Liver (tissue), 8 donors: ENCODE measurements at regions not wholly inside any gene's neighbourhood (a gene's known extent, or its start where the extent isn't known, plus 50 kb on each side); places are given as distances from the start of the nearest gene placed in this dataset.

Experiments
- DNase-seq: peaks from one replicate; pipeline ENCODE4 v3.0.0-alpha.2; 2017; ENCODE audit warnings: low spot score
- H3K27ac ChIP-seq, 2 donors: one replicate each; pipeline ENCODE4 v1.7.0; 2013; ENCODE audit warnings: inconsistent platforms in 2 of 2, low read length in 2 of 2, control low read depth in 1 of 2, low read depth in 1 of 2, mild to moderate bottlenecking in 1 of 2
- H3K27me3 ChIP-seq, 4 donors: one replicate each; pipeline versions ENCODE4 v1.6.1 to v1.7.0; 2013; ENCODE audit warnings: low read length in 3 of 4, inconsistent platforms in 1 of 4, mild to moderate bottlenecking in 1 of 4, moderate library complexity in 1 of 4; ENCODE audit not compliant: control insufficient read depth in 4 of 4, insufficient read depth in 4 of 4
- H3K36me3 ChIP-seq, 4 donors: one replicate each; pipeline versions ENCODE4 v1.6.1 to v1.7.0; 2013; ENCODE audit warnings: low read length in 3 of 4, mild to moderate bottlenecking in 3 of 4, low read depth in 1 of 4, moderate library complexity in 1 of 4; ENCODE audit not compliant: control insufficient read depth in 4 of 4, insufficient read depth in 3 of 4
- H3K4me1 ChIP-seq, 4 donors: one replicate each; pipeline versions ENCODE4 v1.6.1 to v1.7.0; 2013; ENCODE audit warnings: low read length in 3 of 4, mild to moderate bottlenecking in 3 of 4, moderate library complexity in 1 of 4; ENCODE audit not compliant: control insufficient read depth in 4 of 4, insufficient read depth in 4 of 4
- H3K4me3 ChIP-seq, 3 donors: one replicate each; pipeline versions ENCODE4 v1.6.1 to v1.7.0; 2013; ENCODE audit warnings: low read length in 3 of 3, control low read depth in 1 of 3, low read depth in 1 of 3, mild to moderate bottlenecking in 1 of 3
- H3K9ac ChIP-seq, 2 donors: one replicate each; pipeline ENCODE4 v1.7.0; 2013; ENCODE audit warnings: low read length in 2 of 2, mild to moderate bottlenecking in 2 of 2, moderate library complexity in 2 of 2, control low read depth in 1 of 2, low read depth in 1 of 2
- H3K9me3 ChIP-seq, 4 donors: one replicate each; pipeline versions ENCODE4 v1.6.1 to v1.7.0; 2013; ENCODE audit warnings: low read length in 3 of 4; ENCODE audit not compliant: control insufficient read depth in 4 of 4
- CTCF ChIP-seq: fragments of 150-350 bp; IDR thresholded peaks from 2 replicates; pipeline ENCODE4 v1.5.1; 2017; ENCODE audit warnings: improper control_type of control experiment, low read depth, low read length; ENCODE audit not compliant: missing input control
- EGR1 ChIP-seq, 2 donors: IDR thresholded peaks; 2 replicates each; pipeline ENCODE4 v1.6.1; 2016 to 2018; ENCODE audit warnings: antibody characterized with exemption in 2 of 2, low read depth in 2 of 2
- FOXA1 ChIP-seq: IDR thresholded peaks from 2 replicates; pipeline ENCODE4 v1.6.1; 2016; ENCODE audit warnings: antibody characterized with exemption
- FOXA2 ChIP-seq: IDR thresholded peaks from 2 replicates; pipeline ENCODE4 v1.6.1; 2016; ENCODE audit warnings: antibody characterized with exemption
- GABPA ChIP-seq, 2 donors: IDR thresholded peaks in 1 of 2; conservative IDR thresholded peaks in 1 of 2; 2 replicates each; pipeline ENCODE4 v1.6.1; 2016; ENCODE audit warnings: antibody characterized with exemption in 2 of 2, mild to moderate bottlenecking in 1 of 2, moderate library complexity in 1 of 2
- HNF4A ChIP-seq, 2 donors: conservative IDR thresholded peaks; 2 replicates each; pipeline ENCODE4 v1.6.1; 2016; ENCODE audit warnings: antibody characterized with exemption in 2 of 2, mild to moderate bottlenecking in 2 of 2
- HNF4G ChIP-seq: IDR thresholded peaks from 2 replicates; pipeline ENCODE4 v1.6.1; 2016; ENCODE audit warnings: antibody characterized with exemption
- JUND ChIP-seq, 2 donors: IDR thresholded peaks; 2 replicates each; pipeline ENCODE4 v1.6.1; 2016; ENCODE audit warnings: antibody characterized with exemption in 2 of 2
- NR2F2 ChIP-seq: IDR thresholded peaks from 2 replicates; pipeline ENCODE4 v1.6.1; 2016; ENCODE audit warnings: antibody characterized with exemption
- RAD21 ChIP-seq, 2 donors: IDR thresholded peaks; 2 replicates each; pipeline ENCODE4 v1.6.1; 2016; ENCODE audit warnings: antibody characterized with exemption in 2 of 2, mild to moderate bottlenecking in 2 of 2
- RXRA ChIP-seq, 2 donors: IDR thresholded peaks; 2 replicates each; pipeline ENCODE4 v1.6.1; 2017 to 2018; ENCODE audit warnings: antibody characterized with exemption in 2 of 2, mild to moderate bottlenecking in 1 of 2
- SP1 ChIP-seq: IDR thresholded peaks from 2 replicates; pipeline ENCODE4 v1.6.1; 2018; ENCODE audit warnings: antibody characterized with exemption, mild to moderate bottlenecking
- TAF1 ChIP-seq: conservative IDR thresholded peaks from 2 replicates; pipeline ENCODE4 v1.6.1; 2016; ENCODE audit warnings: antibody characterized with exemption, mild to moderate bottlenecking
- YY1 ChIP-seq: IDR thresholded peaks from 2 replicates; pipeline ENCODE4 v1.6.1; 2016; ENCODE audit warnings: antibody characterized with exemption, mild to moderate bottlenecking
- ZBTB33 ChIP-seq: IDR thresholded peaks from 2 replicates; pipeline ENCODE4 v1.6.1; 2016; ENCODE audit warnings: antibody characterized with exemption
- WGBS: extraction: QIAGEN DNeasy Blood & Tissue Kit; methylation state at CpG from one replicate; pipeline ENCODE4 v1.1.7; 2013; 5-methylcytosine and 5-hydroxymethylcytosine counted together
- TF ChIP-seq, protein P1 (sequence below): IDR thresholded peaks from 2 replicates; pipeline ENCODE4 v1.6.1; 2016; ENCODE audit warnings: antibody characterized with exemption
- TF ChIP-seq, protein P2 (sequence below): IDR thresholded peaks from 2 replicates; pipeline ENCODE4 v1.6.1; 2016; ENCODE audit warnings: antibody characterized with exemption, mild to moderate bottlenecking
- TF ChIP-seq, protein P3 (sequence below): IDR thresholded peaks from 2 replicates; pipeline ENCODE4 v1.6.1; 2016; ENCODE audit warnings: antibody characterized with exemption
- donor health status: healthy.
- donor health status: healthy.
- donor health status: healthy.
- donor health status: healthy.
- donor health status: healthy.

DNA sequence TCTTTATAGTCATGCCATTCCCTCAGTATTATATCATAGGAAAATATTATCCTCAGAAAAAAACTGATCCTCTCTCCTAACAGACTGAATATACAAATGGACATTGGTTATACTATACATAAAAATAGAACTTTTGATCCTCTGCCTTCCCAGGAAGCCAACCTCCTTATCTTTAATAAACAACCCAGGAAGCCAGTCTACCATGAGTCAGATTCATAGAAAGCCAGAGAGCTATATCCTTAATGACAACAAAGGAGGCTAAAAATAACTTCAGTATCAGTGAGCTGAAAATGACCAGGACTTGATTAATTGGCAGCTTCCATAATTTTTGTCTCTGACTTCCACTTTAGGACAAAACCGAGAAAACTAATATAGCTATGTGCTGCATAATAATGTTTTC lies 58.0 kb upstream of the USP9Y start:
- Histone ChIP-seq H3K27me3 (no peaks in the 10 kb centered on the region), H3K36me3 (no peaks in the 10 kb centered on the region), H3K4me1 (no peaks in the 10 kb centered on the region), H3K9me3 (no peaks in the 10 kb centered on the region), H3K9ac (no peak overlapping the region), H3K27ac (no peak overlapping the region), H3K4me3 (no peak overlapping the region)
- TF ChIP-seq, protein P1, sequence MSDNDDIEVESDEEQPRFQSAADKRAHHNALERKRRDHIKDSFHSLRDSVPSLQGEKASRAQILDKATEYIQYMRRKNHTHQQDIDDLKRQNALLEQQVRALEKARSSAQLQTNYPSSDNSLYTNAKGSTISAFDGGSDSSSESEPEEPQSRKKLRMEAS = no peak
- TF ChIP-seq NR2F2 (no peak), HNF4G (no peak), FOXA1 (no peak), SP1 (no peak), CTCF (no peak), FOXA2 (no peak), TAF1 (no peak), GABPA (IDR thresholded peaks at IDR 0.05 in 1 of 2, conservative IDR thresholded peaks at IDR 0.05 in 1 of 2) (no peak), ZBTB33 (no peak), HNF4A (conservative IDR thresholded peaks at IDR 0.05) (no peak), YY1 (no peak), RXRA (IDR thresholded peaks at IDR 0.05) (no peak), JUND (IDR thresholded peaks at IDR 0.05) (no peak), RAD21 (IDR thresholded peaks at IDR 0.05) (no peak), EGR1 (IDR thresholded peaks at IDR 0.05; ENCODE audit: low read depth in 2 of 2) (no peak)
- TF ChIP-seq, protein P2, sequence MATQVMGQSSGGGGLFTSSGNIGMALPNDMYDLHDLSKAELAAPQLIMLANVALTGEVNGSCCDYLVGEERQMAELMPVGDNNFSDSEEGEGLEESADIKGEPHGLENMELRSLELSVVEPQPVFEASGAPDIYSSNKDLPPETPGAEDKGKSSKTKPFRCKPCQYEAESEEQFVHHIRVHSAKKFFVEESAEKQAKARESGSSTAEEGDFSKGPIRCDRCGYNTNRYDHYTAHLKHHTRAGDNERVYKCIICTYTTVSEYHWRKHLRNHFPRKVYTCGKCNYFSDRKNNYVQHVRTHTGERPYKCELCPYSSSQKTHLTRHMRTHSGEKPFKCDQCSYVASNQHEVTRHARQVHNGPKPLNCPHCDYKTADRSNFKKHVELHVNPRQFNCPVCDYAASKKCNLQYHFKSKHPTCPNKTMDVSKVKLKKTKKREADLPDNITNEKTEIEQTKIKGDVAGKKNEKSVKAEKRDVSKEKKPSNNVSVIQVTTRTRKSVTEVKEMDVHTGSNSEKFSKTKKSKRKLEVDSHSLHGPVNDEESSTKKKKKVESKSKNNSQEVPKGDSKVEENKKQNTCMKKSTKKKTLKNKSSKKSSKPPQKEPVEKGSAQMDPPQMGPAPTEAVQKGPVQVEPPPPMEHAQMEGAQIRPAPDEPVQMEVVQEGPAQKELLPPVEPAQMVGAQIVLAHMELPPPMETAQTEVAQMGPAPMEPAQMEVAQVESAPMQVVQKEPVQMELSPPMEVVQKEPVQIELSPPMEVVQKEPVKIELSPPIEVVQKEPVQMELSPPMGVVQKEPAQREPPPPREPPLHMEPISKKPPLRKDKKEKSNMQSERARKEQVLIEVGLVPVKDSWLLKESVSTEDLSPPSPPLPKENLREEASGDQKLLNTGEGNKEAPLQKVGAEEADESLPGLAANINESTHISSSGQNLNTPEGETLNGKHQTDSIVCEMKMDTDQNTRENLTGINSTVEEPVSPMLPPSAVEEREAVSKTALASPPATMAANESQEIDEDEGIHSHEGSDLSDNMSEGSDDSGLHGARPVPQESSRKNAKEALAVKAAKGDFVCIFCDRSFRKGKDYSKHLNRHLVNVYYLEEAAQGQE = no peak
- TF ChIP-seq, protein P3, sequence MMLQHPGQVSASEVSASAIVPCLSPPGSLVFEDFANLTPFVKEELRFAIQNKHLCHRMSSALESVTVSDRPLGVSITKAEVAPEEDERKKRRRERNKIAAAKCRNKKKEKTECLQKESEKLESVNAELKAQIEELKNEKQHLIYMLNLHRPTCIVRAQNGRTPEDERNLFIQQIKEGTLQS = no peak
- 83% methylated on average over 1 of the region's 1 CpG for WGBS
- no peak for DNase-seq
